Bronchial epithelial cell (primary cell): ENCODE measurements at regions not wholly inside any gene's neighbourhood (a gene's known extent, or its start where the extent isn't known, plus 50 kb on each side); places are given as distances from the start of the nearest gene placed in this dataset.

ENCODE experiments used
- DNase-seq: peaks from one replicate; pipeline ENCODE4 v3.0.0-alpha.2; 2010; ENCODE audit warnings: low read depth
- FAIRE-seq: peaks from 2 replicates; lab custom pipeline; 2011; peaks lifted over from hg19 to GRCh38; lab: Jason Lieb, UNC
- H3K27me3 ChIP-seq: 2 replicates; pipeline ENCODE4 v1.5.1; 2011; ENCODE audit warnings: low read length; ENCODE audit not compliant: control insufficient read depth, insufficient read depth
- H3K36me3 ChIP-seq: 2 replicates; pipeline ENCODE4 v1.5.1; 2011; ENCODE audit warnings: low read length; ENCODE audit not compliant: control insufficient read depth, insufficient read depth
- H3K4me3 ChIP-seq: 2 replicates; pipeline ENCODE4 v1.5.1; 2011; ENCODE audit warnings: mild to moderate bottlenecking, low read depth, low read length, control low read depth
- TF ChIP-seq, protein P1 (sequence below): IDR thresholded peaks from 2 replicates; pipeline ENCODE4 v1.5.1; 2011; ENCODE audit warnings: mild to moderate bottlenecking, moderate library complexity, low read length, control low read depth, inconsistent platforms; ENCODE audit not compliant: insufficient read depth, severe bottlenecking

DNA sequence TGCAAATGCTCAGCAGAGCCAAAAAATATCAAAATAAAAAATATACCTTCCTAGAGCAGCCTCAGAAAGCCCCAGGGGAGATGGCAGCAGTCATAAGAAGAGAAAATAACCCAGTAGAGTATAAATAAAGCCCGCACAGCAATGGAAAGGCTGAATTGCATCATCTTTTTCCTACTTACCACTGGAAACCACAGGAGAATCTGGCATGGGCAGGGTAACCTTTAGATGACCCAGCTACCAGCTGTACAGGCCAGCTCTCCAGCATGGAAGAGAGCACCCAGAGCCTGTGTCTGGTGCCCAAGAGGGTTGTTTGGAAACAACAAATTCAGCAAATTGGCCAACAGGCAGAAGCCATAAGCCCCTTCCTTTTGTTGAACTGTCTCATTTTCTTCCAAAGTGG is 253.1 kb downstream of the OMA1 start:
- no peak overlapping the region for H3K4me3 ChIP-seq
- H3K36me3 ChIP-seq, result no peaks in the 10 kb centered on the region
- TF ChIP-seq, protein P1, sequence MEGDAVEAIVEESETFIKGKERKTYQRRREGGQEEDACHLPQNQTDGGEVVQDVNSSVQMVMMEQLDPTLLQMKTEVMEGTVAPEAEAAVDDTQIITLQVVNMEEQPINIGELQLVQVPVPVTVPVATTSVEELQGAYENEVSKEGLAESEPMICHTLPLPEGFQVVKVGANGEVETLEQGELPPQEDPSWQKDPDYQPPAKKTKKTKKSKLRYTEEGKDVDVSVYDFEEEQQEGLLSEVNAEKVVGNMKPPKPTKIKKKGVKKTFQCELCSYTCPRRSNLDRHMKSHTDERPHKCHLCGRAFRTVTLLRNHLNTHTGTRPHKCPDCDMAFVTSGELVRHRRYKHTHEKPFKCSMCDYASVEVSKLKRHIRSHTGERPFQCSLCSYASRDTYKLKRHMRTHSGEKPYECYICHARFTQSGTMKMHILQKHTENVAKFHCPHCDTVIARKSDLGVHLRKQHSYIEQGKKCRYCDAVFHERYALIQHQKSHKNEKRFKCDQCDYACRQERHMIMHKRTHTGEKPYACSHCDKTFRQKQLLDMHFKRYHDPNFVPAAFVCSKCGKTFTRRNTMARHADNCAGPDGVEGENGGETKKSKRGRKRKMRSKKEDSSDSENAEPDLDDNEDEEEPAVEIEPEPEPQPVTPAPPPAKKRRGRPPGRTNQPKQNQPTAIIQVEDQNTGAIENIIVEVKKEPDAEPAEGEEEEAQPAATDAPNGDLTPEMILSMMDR, result no peak
- FAIRE-seq, result no peak
- no peak for DNase-seq
- H3K27me3 ChIP-seq, result no peaks in the 10 kb centered on the region

DNA sequence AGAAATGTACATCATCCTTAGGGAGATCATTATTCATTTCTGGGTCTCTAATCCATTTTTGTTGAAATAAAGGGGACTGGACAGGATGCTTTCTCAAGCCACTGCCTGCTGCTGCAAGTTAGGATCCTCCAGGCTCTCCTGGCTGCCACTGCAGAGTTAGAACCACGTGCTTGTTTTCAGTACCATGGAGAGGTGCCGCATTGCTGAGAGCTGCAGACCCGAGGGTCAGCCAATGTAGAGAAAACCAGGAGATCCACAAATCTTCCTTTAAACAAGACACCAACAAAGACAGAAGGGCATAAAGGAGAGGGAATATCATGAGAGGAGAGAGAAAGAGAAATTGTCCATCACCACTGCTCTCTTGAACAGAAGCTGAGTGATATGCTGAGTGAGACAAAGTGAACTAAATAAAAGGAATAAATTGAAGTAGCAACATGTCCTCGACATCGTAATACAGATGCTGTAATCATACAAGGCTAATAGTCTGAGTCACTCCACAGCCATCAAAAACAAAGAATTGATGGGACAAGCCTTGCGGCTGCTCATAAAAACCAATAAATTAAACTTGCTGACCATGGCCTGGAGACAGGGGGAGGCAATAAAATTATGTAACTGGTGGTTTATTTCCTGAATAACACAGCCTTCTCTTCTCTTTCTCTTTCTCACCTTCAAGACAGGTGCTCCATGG is 255.7 kb downstream of the OMA1 start:
- FAIRE-seq, result no peak
- DNase-seq, result peak; percentile 4
- Histone ChIP-seq H3K4me3 (no peak overlapping the region), H3K27me3 (no peaks in the 10 kb centered on the region), H3K36me3 (no peaks in the 10 kb centered on the region)
- TF ChIP-seq, protein P1, result no peak

DNA sequence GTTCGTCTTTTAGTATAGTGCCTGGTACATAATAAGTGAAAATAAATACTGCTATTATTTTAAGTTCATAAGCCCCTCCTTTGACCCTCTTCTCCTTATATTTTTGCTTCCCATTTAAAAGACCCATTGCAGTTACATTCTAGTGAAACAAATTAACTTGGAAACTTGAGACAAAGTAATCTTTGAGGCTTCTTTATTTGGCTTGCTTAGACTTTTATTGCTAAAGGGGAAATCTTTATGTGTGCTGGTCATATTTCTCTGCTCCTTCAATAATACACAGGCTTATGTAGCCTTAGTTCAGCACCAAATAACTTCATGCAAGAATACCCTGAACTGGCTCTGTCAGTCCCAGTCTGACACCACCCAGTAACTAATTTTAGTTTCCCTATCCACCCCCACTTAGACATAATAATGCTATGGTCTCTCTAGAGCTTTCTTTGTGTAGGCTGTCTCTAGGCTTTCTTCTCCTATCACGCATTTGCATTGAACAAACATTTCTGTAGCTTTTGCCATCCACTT is 257.8 kb downstream of the OMA1 start:
- no peak overlapping the region for H3K4me3 ChIP-seq
- no peak for FAIRE-seq
- TF ChIP-seq, protein P1, result no peak
- DNase-seq, result no peak
- H3K36me3 ChIP-seq, result no peaks in the 10 kb centered on the region
- no peaks in the 10 kb centered on the region for H3K27me3 ChIP-seq

DNA sequence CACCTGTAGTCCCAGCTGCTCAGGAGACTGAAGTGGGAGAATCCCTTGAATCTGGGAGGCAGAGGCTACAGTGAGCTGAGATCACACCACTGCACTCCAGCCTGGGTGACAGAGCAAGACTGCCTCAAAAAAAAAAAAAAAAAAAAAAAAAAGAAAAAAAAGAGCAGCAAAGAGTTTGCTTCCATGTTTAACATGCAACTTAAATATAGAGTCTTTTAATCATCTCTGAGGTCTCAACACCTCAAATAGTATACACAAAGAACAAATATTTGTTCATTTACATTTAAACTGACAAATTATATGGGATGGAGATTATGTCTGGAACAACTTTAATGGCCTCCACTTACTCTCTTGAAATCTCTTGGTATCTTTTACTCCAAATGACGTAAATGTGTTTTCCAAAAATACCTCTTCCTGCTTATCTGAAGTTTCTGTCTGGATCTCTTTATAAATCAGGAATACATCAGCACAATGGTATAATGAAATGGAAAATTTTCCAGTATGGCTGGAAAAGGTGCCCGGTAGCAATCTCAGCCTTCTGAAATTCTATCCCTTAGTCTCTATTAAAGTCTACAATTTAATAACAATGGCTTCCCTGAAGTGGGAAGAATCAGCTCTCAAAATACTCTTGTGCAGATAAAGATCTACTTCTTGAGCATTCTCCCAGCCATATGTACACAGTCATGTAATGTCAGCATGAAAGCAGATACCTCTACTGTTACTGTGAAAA is 258.5 kb downstream of the OMA1 start:
- Histone ChIP-seq H3K4me3 (no peak overlapping the region), H3K36me3 (no peaks in the 10 kb centered on the region), H3K27me3 (no peaks in the 10 kb centered on the region)
- DNase-seq (no peak), FAIRE-seq (no peak)
- TF ChIP-seq, protein P1, result no peak

DNA sequence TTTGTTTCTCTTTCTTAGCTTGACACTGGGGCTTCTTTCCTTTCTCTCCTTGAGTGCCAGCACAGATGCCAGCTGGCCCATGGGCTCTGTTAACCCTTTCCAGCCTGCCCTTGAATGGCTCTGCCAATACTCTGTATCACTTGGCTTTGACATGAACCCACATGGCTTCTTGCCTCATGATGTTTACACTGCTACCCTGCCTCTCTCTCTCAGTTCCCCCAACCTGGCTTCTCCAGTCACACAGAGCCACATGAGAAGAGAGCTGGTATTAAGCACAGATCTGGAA is 262.4 kb downstream of the OMA1 start:
- H3K27me3 ChIP-seq, result no peaks in the 10 kb centered on the region
- TF ChIP-seq, protein P1, result no peak
- H3K4me3 ChIP-seq, result no peak overlapping the region
- H3K36me3 ChIP-seq, result no peaks in the 10 kb centered on the region
- DNase-seq (no peak), FAIRE-seq (no peak)
